HEK293 (cell line): ENCODE measurements at regions not wholly inside any gene's neighbourhood (a gene's known extent, or its start where the extent isn't known, plus 50 kb on each side); places are given as distances from the start of the nearest gene placed in this dataset.

Experiments
- ZNF132 ChIP-seq: fragments of 450-650 bp; formaldehyde crosslinking; IDR thresholded peaks from 2 replicates; pipeline ENCODE4 v1.5.1; 2017; ENCODE audit warnings: missing biosample characterization, missing genetic modification characterization, borderline replicate concordance
- ZNF785 ChIP-seq: fragments of 450-650 bp; formaldehyde crosslinking; IDR thresholded peaks from 2 replicates; pipeline ENCODE4 v1.5.1; 2016; ENCODE audit warnings: missing biosample characterization, missing genetic modification characterization

DNA sequence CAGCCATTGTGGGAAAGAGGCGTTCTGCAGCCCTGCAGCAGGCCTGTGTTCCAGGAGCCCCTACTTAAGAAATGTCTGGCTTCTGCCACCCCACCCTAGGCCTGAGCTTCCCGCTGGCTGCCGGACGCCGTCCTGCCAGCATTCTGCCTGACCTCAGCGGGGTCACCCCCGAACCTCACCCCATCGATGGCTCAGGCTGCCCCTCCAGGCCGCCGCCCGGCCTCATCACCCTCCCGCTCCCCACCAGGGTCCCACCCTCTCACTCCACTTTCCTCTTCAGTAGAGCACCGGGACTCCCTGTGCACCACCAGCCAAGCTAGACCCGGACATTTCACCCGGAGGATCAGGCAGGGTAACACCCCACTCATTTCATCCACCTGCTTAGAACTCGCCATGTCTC is 73.6 kb upstream of the SALL3 start:
- no peak for TF ChIP-seq ZNF785 (tag by site-specific recombination)
- TF ChIP-seq ZNF132 (tag by site-specific recombination): no peak
